GM12875 (cell line): ENCODE measurements at regions not wholly inside any gene's neighbourhood (a gene's known extent, or its start where the extent isn't known, plus 50 kb on each side); places are given as distances from the start of the nearest gene placed in this dataset.

Source experiments
- H3K4me3 ChIP-seq: one replicate; pipeline ENCODE4 v1.5.1; 2011; ENCODE audit warnings: low read depth, low read length, control low read depth
- CTCF ChIP-seq: IDR thresholded peaks from 2 replicates; pipeline ENCODE4 v1.5.1; 2011; ENCODE audit warnings: low read depth, mild to moderate bottlenecking, control low read depth, inconsistent platforms, low read length, moderate library complexity, borderline replicate concordance; ENCODE audit not compliant: insufficient read depth

- H3K4me3 ChIP-seq, result no peak overlapping the region
- TF ChIP-seq CTCF, result no peak
These were observed 56.1 kb upstream of the TNFRSF19 start for GRCh38 chr13:23514076-23514475.

GRCh38 chr13:23515116-23515515 is 55.1 kb upstream of the TNFRSF19 start:
- no peak for TF ChIP-seq CTCF
- no peak overlapping the region for H3K4me3 ChIP-seq

GRCh38 chr13:23516190-23516589 is 54.0 kb upstream of the TNFRSF19 start:
- TF ChIP-seq CTCF, result no peak
- H3K4me3 ChIP-seq, result no peak overlapping the region

- no peak overlapping the region for H3K4me3 ChIP-seq
- no peak for TF ChIP-seq CTCF
These were observed 53.5 kb upstream of the TNFRSF19 start for GRCh38 chr13:23516702-23517101.

- no peak for TF ChIP-seq CTCF
- H3K4me3 ChIP-seq, result no peak overlapping the region
These were observed 52.0 kb upstream of the TNFRSF19 start for GRCh38 chr13:23518231-23518630.
